Ovary (tissue), 3 donors: ENCODE measurements at regions not wholly inside any gene's neighbourhood (a gene's known extent, or its start where the extent isn't known, plus 50 kb on each side); places are given as distances from the start of the nearest gene placed in this dataset.

ENCODE experiments used
- POLR2A ChIP-seq: fragments of 450-650 bp; IDR thresholded peaks from one replicate; pipeline ENCODE4 v1.6.1; 2017; ENCODE audit warnings: antibody characterized with exemption, mild to moderate bottlenecking, moderate library complexity
- TF ChIP-seq, protein P1 (sequence below), 3 donors: fragments of 450-650 bp in 2 of 3; fragments of 200-600 bp in 1 of 3; IDR thresholded peaks; one replicate each; pipeline versions ENCODE4 v1.5.1 to v1.8.0; 2016 to 2022; ENCODE audit warnings: antibody characterized with exemption in 3 of 3, mild to moderate bottlenecking in 1 of 3
- donor health status: DM: no; HTN: no; CAD: no.

DNA sequence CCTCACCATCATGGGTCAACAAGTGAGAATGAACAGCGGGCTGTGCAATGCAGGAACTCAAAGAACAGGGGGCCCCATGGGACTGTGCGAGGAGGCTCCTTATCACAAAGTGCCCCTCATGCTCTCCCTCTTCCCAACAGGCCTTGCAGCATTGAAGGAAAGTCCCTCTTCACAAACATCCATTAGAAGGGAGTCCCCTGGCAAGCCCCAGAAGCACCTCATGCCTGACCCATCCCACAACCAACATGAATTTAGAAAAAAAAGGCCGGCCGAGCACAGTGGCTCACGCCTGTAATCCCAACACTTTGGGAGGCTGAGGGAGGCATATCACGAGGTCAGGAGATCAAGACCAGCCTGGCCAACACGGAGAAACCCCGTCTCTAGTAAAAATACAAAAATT, 122.6 kb upstream of the FSTL4 start:
- TF ChIP-seq, protein P1, sequence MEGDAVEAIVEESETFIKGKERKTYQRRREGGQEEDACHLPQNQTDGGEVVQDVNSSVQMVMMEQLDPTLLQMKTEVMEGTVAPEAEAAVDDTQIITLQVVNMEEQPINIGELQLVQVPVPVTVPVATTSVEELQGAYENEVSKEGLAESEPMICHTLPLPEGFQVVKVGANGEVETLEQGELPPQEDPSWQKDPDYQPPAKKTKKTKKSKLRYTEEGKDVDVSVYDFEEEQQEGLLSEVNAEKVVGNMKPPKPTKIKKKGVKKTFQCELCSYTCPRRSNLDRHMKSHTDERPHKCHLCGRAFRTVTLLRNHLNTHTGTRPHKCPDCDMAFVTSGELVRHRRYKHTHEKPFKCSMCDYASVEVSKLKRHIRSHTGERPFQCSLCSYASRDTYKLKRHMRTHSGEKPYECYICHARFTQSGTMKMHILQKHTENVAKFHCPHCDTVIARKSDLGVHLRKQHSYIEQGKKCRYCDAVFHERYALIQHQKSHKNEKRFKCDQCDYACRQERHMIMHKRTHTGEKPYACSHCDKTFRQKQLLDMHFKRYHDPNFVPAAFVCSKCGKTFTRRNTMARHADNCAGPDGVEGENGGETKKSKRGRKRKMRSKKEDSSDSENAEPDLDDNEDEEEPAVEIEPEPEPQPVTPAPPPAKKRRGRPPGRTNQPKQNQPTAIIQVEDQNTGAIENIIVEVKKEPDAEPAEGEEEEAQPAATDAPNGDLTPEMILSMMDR (IDR thresholded peaks at IDR 0.05) = no peak
- TF ChIP-seq POLR2A = no peak
